GM12878 (cell line): ENCODE measurements at regions not wholly inside any gene's neighbourhood (a gene's known extent, or its start where the extent isn't known, plus 50 kb on each side); places are given as distances from the start of the nearest gene placed in this dataset.

ENCODE experiments used
- ATAC-seq: fragments of 200-7000 bp; cut with Tn5 transposase; 3 replicates; pipeline ENCODE4 v1.9.1; 2020; ENCODE audit warnings: mild to moderate bottlenecking, moderate library complexity
- BruUV-seq: library from RNA; stranded (reverse); fragments of 400-500 nt; replicated peaks from 2 replicates; lab custom pipeline; 2021; lab: Mats Ljungman, UMichigan
- CTCF ChIA-PET: fragments of 300-600 bp; sonication (Branson Sonifier 250); formaldehyde crosslinking; extraction: SDS; loops from one replicate; lab custom pipeline; 2021; ENCODE audit warnings: inconsistent platforms; lab: Yijun Ruan, JAX
- POLR2A ChIA-PET: fragments of 350-600 bp; formaldehyde crosslinking; extraction: SDS; loops from one replicate; lab custom pipeline; 2021; ENCODE audit warnings: inconsistent platforms; lab: Charles Lee
- RAD21 ChIA-PET: fragments of 300-600 bp; sonication (Branson Sonifier 250); formaldehyde crosslinking; loops from one replicate; lab custom pipeline; 2023; ENCODE audit warnings: antibody characterized with exemption; ENCODE audit not compliant: unreplicated experiment; lab: Charles Lee
- SMC1A ChIA-PET: fragments of 300-600 bp; sonication (Branson Sonifier 250); formaldehyde crosslinking; loops from one replicate; lab custom pipeline; 2023; ENCODE audit not compliant: unreplicated experiment, uncharacterized antibody; lab: Charles Lee
- DNase-seq: peaks from one replicate; pipeline ENCODE4 v3.0.0-alpha.2; 2011; ENCODE audit warnings: low read depth, low spot score
- FAIRE-seq: peaks from 3 replicates; lab custom pipeline; 2011; peaks lifted over from hg19 to GRCh38; lab: Jason Lieb, UNC
- H2AFZ ChIP-seq: 2 replicates; pipeline ENCODE4 v1.6.0; 2011; ENCODE audit warnings: low read depth, low read length, control low read depth; ENCODE audit not compliant: control insufficient read depth
- H3K27ac ChIP-seq: 2 replicates; pipeline ENCODE4 v1.5.1; 2011; ENCODE audit warnings: control low read depth; ENCODE audit not compliant: control insufficient read depth, insufficient read depth
- H3K27me3 ChIP-seq, 2 experiments: replicated peaks in 1 of 2; 2 replicates each; pipeline versions ENCODE4 v1.6.0 to v1.6.1; 2011; ENCODE audit warnings: low read length in 1 of 2; ENCODE audit not compliant: control insufficient read depth in 2 of 2, insufficient read depth in 2 of 2
- H3K36me3 ChIP-seq, 2 experiments: 2 replicates each; pipeline ENCODE4 v1.5.1; 2011; ENCODE audit warnings: low read length in 1 of 2; ENCODE audit not compliant: control insufficient read depth in 2 of 2, insufficient read depth in 2 of 2
- H3K4me1 ChIP-seq: 2 replicates; pipeline ENCODE4 v1.6.1; 2011; ENCODE audit warnings: mild to moderate bottlenecking, low read length, moderate library complexity, mixed read lengths; ENCODE audit not compliant: control insufficient read depth, insufficient read depth
- H3K4me2 ChIP-seq: 2 replicates; pipeline ENCODE4 v1.6.0; 2011; ENCODE audit warnings: control low read depth; ENCODE audit not compliant: control insufficient read depth, insufficient read depth
- H3K4me3 ChIP-seq: fragments of 200-600 bp; sonication (generic); 2 replicates; pipeline ENCODE4 v1.5.1; 2016
- H3K79me2 ChIP-seq: 2 replicates; pipeline ENCODE4 v1.6.0; 2011; ENCODE audit warnings: low read length; ENCODE audit not compliant: control insufficient read depth, insufficient read depth
- H3K9ac ChIP-seq: 2 replicates; pipeline ENCODE4 v1.8.0; 2011; ENCODE audit warnings: low read length, control low read depth, mixed read lengths; ENCODE audit not compliant: control insufficient read depth, insufficient read depth
- H3K9me3 ChIP-seq: replicated peaks from 3 replicates; pipeline ENCODE4 v1.5.1; 2011; ENCODE audit warnings: mild to moderate bottlenecking, low read length; ENCODE audit not compliant: control insufficient read depth, insufficient read depth
- H4K20me1 ChIP-seq: 2 replicates; pipeline ENCODE4 v1.6.0; 2011; ENCODE audit not compliant: control insufficient read depth, insufficient read depth
- BRCA1 ChIP-seq: IDR thresholded peaks from 2 replicates; pipeline ENCODE4 v1.6.1; 2011; ENCODE audit warnings: low read depth, low read length, improper control_type of control experiment
- FOS ChIP-seq: IDR thresholded peaks from 3 replicates; pipeline ENCODE4 v1.6.1; 2011; ENCODE audit warnings: borderline replicate concordance; ENCODE audit not compliant: insufficient read length; ENCODE audit errors: extremely low read depth
- HDAC2 ChIP-seq: fragments of 200-600 bp; sonication (generic); IDR thresholded peaks from 2 replicates; pipeline ENCODE4 v1.6.1; 2017
- LARP7 ChIP-seq: fragments of 450-650 bp; IDR thresholded peaks from 2 replicates; pipeline ENCODE4 v1.6.1; 2017; ENCODE audit warnings: mild to moderate bottlenecking
- POLR2AphosphoS2 ChIP-seq: IDR thresholded peaks from 2 replicates; pipeline ENCODE4 v1.6.1; 2011; ENCODE audit warnings: low read depth, mild to moderate bottlenecking, low read length, improper control_type of control experiment, moderate library complexity
- TBL1XR1 ChIP-seq: IDR thresholded peaks from 2 replicates; pipeline ENCODE4 v1.6.1; 2012; ENCODE audit warnings: low read depth, low read length, improper control_type of control experiment
- ZNF622 ChIP-seq: fragments of 450-650 bp; IDR thresholded peaks from 2 replicates; pipeline ENCODE4 v1.6.1; 2017; ENCODE audit warnings: mild to moderate bottlenecking, inconsistent platforms
- in situ Hi-C: fragments of 300-500 bp; cut with MboI; formaldehyde crosslinking; loops from 9 replicates; pipeline ENCODE4 v1.14.3; 2018; ENCODE audit warnings: mixed read lengths
- intact Hi-C: fragments of 100-400 bp; cut with micrococcal nuclease; formaldehyde crosslinking; loops from one replicate; pipeline ENCODE4 v1.14.2; 2022; ENCODE audit not compliant: unreplicated experiment
- TF ChIP-seq, protein P1 (sequence below): IDR thresholded peaks from 2 replicates; pipeline ENCODE4 v1.6.1; 2012; ENCODE audit warnings: mild to moderate bottlenecking, low read depth, low read length

DNA sequence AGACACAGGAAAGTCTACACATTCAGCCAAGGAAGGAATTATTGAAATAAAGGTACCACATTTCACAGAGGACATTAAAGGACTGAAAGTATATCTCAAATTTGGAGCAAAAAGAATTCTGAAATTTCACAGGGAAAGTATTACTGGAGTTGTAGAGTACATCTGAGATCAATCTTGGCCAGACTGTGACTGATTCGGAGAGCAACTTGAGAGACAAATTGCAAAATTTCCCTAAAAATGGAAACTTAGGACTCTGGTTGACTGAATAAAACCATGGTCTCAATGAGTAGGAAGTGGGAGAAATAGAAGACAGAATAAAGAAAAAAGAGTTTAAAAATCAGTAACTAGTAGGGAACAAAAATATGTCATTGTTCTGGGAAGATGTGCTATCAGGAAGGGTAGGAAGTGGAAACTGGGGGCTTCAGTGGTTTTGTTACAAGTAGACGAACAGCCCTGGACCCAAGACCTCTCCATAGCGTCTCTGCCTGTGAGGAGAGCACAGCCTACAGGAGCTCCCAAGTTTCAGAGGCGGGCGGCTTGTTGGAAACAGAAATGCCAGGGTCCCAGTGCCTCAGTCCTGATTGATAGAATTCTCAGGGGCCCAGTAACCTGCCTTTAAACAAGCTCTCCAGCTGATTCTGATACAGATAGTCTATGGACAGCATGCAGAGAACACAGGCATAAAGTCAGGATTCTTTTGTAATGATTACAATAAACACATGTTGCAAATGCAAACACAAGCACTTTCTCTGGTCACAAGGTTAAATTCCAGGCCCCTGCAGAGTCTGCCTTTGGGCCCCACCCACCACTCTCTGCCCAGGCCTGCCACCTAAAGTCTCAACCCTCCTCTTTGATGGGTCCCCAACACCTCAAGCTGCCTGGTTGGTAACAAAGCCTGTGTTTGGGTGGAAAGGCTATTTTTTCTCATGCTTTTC lies 63.1 kb downstream of the BBS10 start (continued):
- no peak for TF ChIP-seq TBL1XR1
- TF ChIP-seq POLR2AphosphoS2 = no peak
- no peak for TF ChIP-seq HDAC2
- no peak for TF ChIP-seq ZNF622
- TF ChIP-seq LARP7 = no peak
- TF ChIP-seq FOS = no peak

DNA sequence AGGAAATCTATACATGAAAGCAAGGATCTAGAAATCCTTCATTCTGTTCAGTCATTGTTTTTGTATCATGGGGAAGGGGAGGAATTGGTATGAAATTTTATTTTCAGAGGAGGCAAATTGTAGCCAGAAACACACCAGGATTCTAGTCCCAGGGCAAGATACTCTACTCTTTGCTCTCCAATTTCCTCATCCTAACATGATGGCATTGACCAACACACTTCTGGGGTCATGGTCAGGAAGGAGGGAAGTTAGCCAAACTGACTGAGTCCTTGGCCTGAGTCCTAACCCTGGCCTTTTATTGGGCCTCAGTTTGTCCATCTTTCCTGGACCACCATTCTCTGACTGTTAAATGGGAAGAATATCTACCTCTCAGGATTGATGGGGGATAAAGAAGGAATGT lies 65.5 kb downstream of the BBS10 start:
- H3K36me3 ChIP-seq = no peaks in the 10 kb centered on the region
- SMC1A ChIA-PET = interaction anchor here (1.3 kb wide), 1 partner anchor 228 kb away, joined by 3 read pairs; no protein-coding TSS in a partner anchor
- FAIRE-seq = no peak
- no peaks in the 10 kb centered on the region for H3K79me2 ChIP-seq
- in situ Hi-C loops (no loop called here), intact Hi-C loops (no loop called here)
- no peak for DNase-seq
- CTCF ChIA-PET = no interaction called here
- no peaks in the 10 kb centered on the region for H3K4me1 ChIP-seq
- TF ChIP-seq BRCA1 = no peak
- TF ChIP-seq, protein P1, sequence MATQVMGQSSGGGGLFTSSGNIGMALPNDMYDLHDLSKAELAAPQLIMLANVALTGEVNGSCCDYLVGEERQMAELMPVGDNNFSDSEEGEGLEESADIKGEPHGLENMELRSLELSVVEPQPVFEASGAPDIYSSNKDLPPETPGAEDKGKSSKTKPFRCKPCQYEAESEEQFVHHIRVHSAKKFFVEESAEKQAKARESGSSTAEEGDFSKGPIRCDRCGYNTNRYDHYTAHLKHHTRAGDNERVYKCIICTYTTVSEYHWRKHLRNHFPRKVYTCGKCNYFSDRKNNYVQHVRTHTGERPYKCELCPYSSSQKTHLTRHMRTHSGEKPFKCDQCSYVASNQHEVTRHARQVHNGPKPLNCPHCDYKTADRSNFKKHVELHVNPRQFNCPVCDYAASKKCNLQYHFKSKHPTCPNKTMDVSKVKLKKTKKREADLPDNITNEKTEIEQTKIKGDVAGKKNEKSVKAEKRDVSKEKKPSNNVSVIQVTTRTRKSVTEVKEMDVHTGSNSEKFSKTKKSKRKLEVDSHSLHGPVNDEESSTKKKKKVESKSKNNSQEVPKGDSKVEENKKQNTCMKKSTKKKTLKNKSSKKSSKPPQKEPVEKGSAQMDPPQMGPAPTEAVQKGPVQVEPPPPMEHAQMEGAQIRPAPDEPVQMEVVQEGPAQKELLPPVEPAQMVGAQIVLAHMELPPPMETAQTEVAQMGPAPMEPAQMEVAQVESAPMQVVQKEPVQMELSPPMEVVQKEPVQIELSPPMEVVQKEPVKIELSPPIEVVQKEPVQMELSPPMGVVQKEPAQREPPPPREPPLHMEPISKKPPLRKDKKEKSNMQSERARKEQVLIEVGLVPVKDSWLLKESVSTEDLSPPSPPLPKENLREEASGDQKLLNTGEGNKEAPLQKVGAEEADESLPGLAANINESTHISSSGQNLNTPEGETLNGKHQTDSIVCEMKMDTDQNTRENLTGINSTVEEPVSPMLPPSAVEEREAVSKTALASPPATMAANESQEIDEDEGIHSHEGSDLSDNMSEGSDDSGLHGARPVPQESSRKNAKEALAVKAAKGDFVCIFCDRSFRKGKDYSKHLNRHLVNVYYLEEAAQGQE = no peak
- POLR2A ChIA-PET = no interaction called here
- no peak overlapping the region for H3K27ac ChIP-seq
- H3K27me3 ChIP-seq = no peaks in the 10 kb centered on the region; a peak in 1 of 4 replicates
- H4K20me1 ChIP-seq = no peaks in the 10 kb centered on the region
- ATAC-seq = no peak
- H3K9ac ChIP-seq = no peak overlapping the region
- H2AFZ ChIP-seq = no peak overlapping the region
- H3K4me2 ChIP-seq = no peak overlapping the region
- no peaks in the 10 kb centered on the region for H3K9me3 ChIP-seq
- RAD21 ChIA-PET = no interaction called here
- BruUV-seq = no TSS peak
- H3K4me3 ChIP-seq = no peak overlapping the region
